EH (cell line): ENCODE measurements at regions not wholly inside any gene's neighbourhood (a gene's known extent, or its start where the extent isn't known, plus 50 kb on each side); places are given as distances from the start of the nearest gene placed in this dataset.

Experiments
- DNase-seq: peaks from one replicate; pipeline ENCODE4 v3.0.0-alpha.2; 2015; ENCODE audit warnings: low read depth

DNA sequence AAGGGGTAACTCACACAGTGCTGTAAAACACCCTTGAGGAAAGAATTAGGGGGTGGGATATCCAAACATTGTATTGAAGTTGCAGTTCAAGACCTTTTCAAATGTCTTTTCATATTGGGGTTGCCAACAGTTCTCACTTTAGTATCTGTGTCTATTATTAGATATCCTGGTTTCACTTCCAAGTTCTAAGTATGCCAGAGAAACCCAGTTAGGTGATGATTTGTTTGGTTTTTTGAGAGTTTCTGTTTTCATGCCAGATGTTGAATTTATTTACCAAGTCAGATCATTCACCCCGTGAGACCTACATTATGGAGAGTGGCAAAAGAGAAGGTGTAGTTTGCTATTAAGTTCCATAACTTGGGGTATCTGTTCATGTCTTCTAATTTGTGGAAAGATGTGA, 64.5 kb downstream of the C9orf152 start:
- no peak for DNase-seq

DNA sequence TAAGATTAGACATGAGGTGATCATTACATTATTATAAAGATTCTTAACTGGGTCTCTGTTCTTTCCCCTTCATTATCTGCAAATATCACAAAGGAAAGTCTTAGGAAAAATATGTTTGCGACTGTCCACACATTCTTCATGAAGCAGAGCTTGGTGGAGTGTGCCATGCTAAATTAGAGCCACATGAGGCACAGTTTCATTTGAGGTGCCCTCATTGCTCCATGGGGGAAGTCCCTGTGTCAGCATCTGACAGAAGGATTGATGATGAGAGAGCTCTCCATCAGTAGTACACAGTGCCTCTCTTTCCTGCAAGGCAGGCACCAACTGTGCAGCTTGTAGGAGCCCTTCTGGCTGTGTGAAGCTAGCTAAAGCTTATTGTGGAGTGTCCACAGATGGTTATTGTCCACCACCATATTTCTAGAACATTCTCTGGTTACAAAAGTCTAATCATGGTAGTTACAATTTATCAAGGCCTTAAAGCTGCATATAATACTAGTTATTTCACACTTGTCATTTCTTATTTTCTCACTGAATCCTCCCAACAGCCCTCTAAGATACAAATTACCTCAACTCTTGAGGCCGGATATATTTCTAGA, 63.9 kb downstream of the C9orf152 start:
- DNase-seq, result no peak

GRCh38 chr9:110146373-110146772, 61.6 kb downstream of the C9orf152 start:
- peak; percentile 39 for DNase-seq

GRCh38 chr9:110148384-110148783, 59.6 kb downstream of the C9orf152 start:
- DNase-seq, result no peak

GRCh38 chr9:110148891-110149290, 59.1 kb downstream of the C9orf152 start:
- no peak for DNase-seq
